Fibroblast of lung (primary cell): ENCODE measurements at regions not wholly inside any gene's neighbourhood (a gene's known extent, or its start where the extent isn't known, plus 50 kb on each side); places are given as distances from the start of the nearest gene placed in this dataset.

Source experiments
- DNase-seq, 2 donors: peaks; one replicate each; pipeline versions ENCODE4 v3.0.0 to v3.0.0-alpha.2; 2010; ENCODE audit warnings: low read depth in 2 of 2
- H2AFZ ChIP-seq: 2 replicates; pipeline ENCODE4 v1.5.1; 2012; ENCODE audit warnings: low read length, control low read depth, inconsistent platforms
- H3K27ac ChIP-seq: 2 replicates; pipeline ENCODE4 v1.5.1; 2011; ENCODE audit warnings: low read length, control low read depth; ENCODE audit not compliant: insufficient read depth
- H3K27me3 ChIP-seq: 2 replicates; pipeline ENCODE4 v1.5.1; 2011; ENCODE audit warnings: mild to moderate bottlenecking, low read length; ENCODE audit not compliant: control insufficient read depth, insufficient read depth
- H3K36me3 ChIP-seq: 2 replicates; pipeline ENCODE4 v1.5.1; 2011; ENCODE audit warnings: low read length; ENCODE audit not compliant: control insufficient read depth, insufficient read depth
- H3K4me1 ChIP-seq: 2 replicates; pipeline ENCODE4 v1.5.1; 2011; ENCODE audit warnings: low read length; ENCODE audit not compliant: control insufficient read depth, insufficient read depth; ENCODE audit errors: extremely low read depth
- H3K4me2 ChIP-seq: 2 replicates; pipeline ENCODE4 v1.5.1; 2011; ENCODE audit warnings: low read length, control low read depth; ENCODE audit not compliant: insufficient read depth; ENCODE audit errors: extremely low read depth
- H3K4me3 ChIP-seq, 4 experiments: fragments of 200-600 bp in 1 of 4; sonication (generic) in 1 of 4; replicated peaks in 1 of 4; 2 replicates each; pipeline ENCODE4 v1.5.1; 2011 to 2016; ENCODE audit warnings: low read length in 4 of 4, low read depth in 3 of 4, mild to moderate bottlenecking in 3 of 4, control low read depth in 2 of 4, inconsistent platforms in 1 of 4, mixed read lengths in 1 of 4; ENCODE audit not compliant: insufficient read depth in 1 of 4; ENCODE audit errors: control extremely low read depth in 1 of 4
- H3K79me2 ChIP-seq: 2 replicates; pipeline ENCODE4 v1.5.1; 2012; ENCODE audit warnings: mild to moderate bottlenecking, low read length, inconsistent platforms; ENCODE audit not compliant: control insufficient read depth, insufficient read depth
- H3K9ac ChIP-seq: 2 replicates; pipeline ENCODE4 v1.5.1; 2011; ENCODE audit warnings: mild to moderate bottlenecking, low read length, control low read depth; ENCODE audit not compliant: insufficient read depth
- H3K9me3 ChIP-seq: 2 replicates; pipeline ENCODE4 v1.5.1; 2012; ENCODE audit warnings: low read depth, low read length; ENCODE audit not compliant: control insufficient read depth, insufficient read depth
- H4K20me1 ChIP-seq: 2 replicates; pipeline ENCODE4 v1.5.1; 2011; ENCODE audit warnings: low read length; ENCODE audit not compliant: control insufficient read depth, insufficient read depth; ENCODE audit errors: extremely low read depth
- CTCF ChIP-seq, 2 donors: IDR thresholded peaks in 1 of 2; conservative IDR thresholded peaks in 1 of 2; 1 replicate in 1 of 2; 2 replicates in 1 of 2; pipeline ENCODE4 v1.5.1; 2011 to 2012; ENCODE audit warnings: low read length in 2 of 2, control low read depth in 1 of 2, inconsistent platforms in 1 of 2, low read depth in 1 of 2, mild to moderate bottlenecking in 1 of 2
- EZH2 ChIP-seq: IDR thresholded peaks from 2 replicates; pipeline ENCODE4 v1.5.1; 2012; ENCODE audit warnings: low read length, control low read depth, mild to moderate bottlenecking; ENCODE audit errors: missing control alignments

- H3K4me2 ChIP-seq = no peak overlapping the region
- H3K79me2 ChIP-seq = no peaks in the 10 kb centered on the region
- H3K36me3 ChIP-seq = no peaks in the 10 kb centered on the region
- H3K9me3 ChIP-seq = no peaks in the 10 kb centered on the region
- H3K9ac ChIP-seq = no peak overlapping the region
- peak overlapping the region in 2 of 4 experiments; percentile 23 to 44 for H3K4me3 ChIP-seq
- no peak overlapping the region for H3K27ac ChIP-seq
- TF ChIP-seq CTCF (conservative IDR thresholded peaks at IDR 0.05 in 1 of 2, IDR thresholded peaks at IDR 0.05 in 1 of 2; ENCODE audit: low read depth in 1 of 2, low read length in 2 of 2) = no peak
- no peak for TF ChIP-seq EZH2
- peak overlapping the region; percentile 38 for H2AFZ ChIP-seq
- H3K27me3 ChIP-seq = no peaks in the 10 kb centered on the region
- H4K20me1 ChIP-seq = no peaks in the 10 kb centered on the region
- no peaks in the 10 kb centered on the region for H3K4me1 ChIP-seq
- peak in 1 of 2 donors; percentile 17 for DNase-seq
Observed at GRCh38 chr11:96567176-96567575, 177.4 kb downstream of the JRKL start.

GRCh38 chr11:96567667-96568066, 177.9 kb downstream of the JRKL start:
- no peak overlapping the region for H3K9ac ChIP-seq
- no peak overlapping the region for H2AFZ ChIP-seq
- no peaks in the 10 kb centered on the region for H3K36me3 ChIP-seq
- TF ChIP-seq CTCF (conservative IDR thresholded peaks at IDR 0.05 in 1 of 2, IDR thresholded peaks at IDR 0.05 in 1 of 2; ENCODE audit: low read depth in 1 of 2, low read length in 2 of 2) = no peak
- TF ChIP-seq EZH2 = no peak
- H3K27me3 ChIP-seq = no peaks in the 10 kb centered on the region
- no peaks in the 10 kb centered on the region for H3K79me2 ChIP-seq
- H3K27ac ChIP-seq = no peak overlapping the region
- peak overlapping the region in 2 of 4 experiments; percentile 23 to 44 for H3K4me3 ChIP-seq
- no peaks in the 10 kb centered on the region for H3K4me1 ChIP-seq
- no peak for DNase-seq
- no peak overlapping the region for H3K4me2 ChIP-seq
- H3K9me3 ChIP-seq = no peaks in the 10 kb centered on the region
- no peaks in the 10 kb centered on the region for H4K20me1 ChIP-seq

GRCh38 chr11:96576383-96576782, 186.6 kb downstream of the JRKL start:
- DNase-seq = no peak
- no peak for TF ChIP-seq EZH2
- TF ChIP-seq CTCF (conservative IDR thresholded peaks at IDR 0.05 in 1 of 2, IDR thresholded peaks at IDR 0.05 in 1 of 2; ENCODE audit: low read depth in 1 of 2, low read length in 2 of 2) = no peak
- Histone ChIP-seq H3K27me3 (no peaks in the 10 kb centered on the region), H3K4me2 (no peak overlapping the region), H3K4me3 (no peak overlapping the region), H3K79me2 (no peaks in the 10 kb centered on the region), H3K9me3 (no peaks in the 10 kb centered on the region), H3K27ac (no peak overlapping the region), H3K36me3 (no peaks in the 10 kb centered on the region), H2AFZ (no peak overlapping the region), H4K20me1 (no peaks in the 10 kb centered on the region), H3K4me1 (no peaks in the 10 kb centered on the region), H3K9ac (no peak overlapping the region)
